ENCODE measurements at regions not wholly inside any gene's neighbourhood (a gene's known extent, or its start where the extent isn't known, plus 50 kb on each side); places are given as distances from the start of the nearest gene placed in this dataset.

DNA sequence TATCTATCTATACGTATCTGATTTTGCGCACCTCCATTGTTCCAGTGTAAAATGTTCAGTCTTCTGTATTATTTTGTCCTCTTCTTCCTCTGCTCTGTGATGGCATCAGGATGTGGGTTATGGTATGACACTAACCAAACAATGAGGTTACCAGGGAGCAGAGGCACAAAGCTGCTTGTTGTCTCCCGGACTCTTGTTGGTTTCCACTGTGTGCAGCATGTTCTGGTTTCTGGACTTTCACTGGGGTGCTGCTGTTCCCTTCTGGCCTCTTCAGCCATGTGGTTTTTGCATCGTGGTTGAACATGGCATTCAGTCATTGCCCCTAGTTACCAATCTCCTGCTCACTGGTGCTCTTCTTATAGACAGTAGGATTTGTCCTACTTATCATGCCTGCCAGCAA is 665.9 kb downstream of the CBLN2 start:
- no peak for DNase-seq

DNA sequence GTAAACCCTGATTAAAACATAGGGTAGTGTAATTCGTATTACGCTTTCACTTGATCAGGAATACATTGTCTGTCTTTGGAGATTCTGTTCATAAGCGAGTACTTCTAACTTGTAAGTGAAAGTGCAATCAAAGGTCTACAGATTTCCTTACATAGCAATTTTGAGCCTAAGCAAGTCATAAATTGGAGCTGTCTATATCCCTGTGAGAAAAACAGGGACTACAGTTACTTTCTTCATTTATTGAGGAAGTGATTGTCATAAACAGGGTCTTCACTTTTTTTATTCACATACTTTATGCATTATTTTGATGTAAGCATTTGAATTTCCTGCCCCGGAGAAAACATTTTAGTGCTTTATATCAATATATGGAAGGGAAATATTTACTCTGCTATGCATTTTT is 670.4 kb downstream of the CBLN2 start:
- no peak for DNase-seq

DNA sequence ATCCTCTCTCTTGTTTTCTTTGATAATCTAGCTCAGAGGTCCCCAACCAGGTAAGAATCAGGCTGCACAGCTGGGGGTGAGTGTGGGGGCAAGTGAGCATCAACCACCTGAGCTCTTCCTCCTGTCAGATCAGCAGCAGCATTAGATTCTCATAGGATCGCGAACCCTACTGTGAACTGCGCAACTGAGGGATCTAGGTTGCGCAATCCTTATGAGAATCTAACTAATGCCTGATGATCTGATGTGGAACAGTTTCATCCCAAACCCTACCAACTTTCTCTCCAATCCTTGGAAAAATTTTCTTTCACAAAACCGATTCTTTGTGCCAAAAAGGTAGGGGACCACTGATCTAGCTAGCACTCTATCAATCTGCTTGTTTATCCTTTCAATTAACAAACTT is 678.3 kb downstream of the CBLN2 start:
- DNase-seq, result no peak

DNA sequence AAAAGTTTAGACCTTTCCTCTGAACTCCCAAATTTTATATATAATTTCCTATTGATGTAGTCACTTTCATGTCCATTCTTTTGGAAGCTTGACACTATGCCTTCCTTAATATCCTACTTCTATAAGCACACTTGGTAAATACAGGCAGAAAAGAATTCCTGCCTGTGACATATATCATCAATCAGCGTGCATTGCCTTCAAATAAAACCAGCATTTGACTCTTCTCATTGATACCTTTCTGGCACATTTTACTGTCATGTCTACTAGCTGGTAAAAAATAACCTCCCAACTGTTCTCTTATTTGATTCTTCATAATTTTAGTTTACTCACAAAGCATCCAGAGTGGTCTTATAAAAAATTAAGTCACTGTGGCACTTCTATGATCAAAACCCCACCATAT is 693.5 kb downstream of the CBLN2 start:
- no peak for DNase-seq

DNA sequence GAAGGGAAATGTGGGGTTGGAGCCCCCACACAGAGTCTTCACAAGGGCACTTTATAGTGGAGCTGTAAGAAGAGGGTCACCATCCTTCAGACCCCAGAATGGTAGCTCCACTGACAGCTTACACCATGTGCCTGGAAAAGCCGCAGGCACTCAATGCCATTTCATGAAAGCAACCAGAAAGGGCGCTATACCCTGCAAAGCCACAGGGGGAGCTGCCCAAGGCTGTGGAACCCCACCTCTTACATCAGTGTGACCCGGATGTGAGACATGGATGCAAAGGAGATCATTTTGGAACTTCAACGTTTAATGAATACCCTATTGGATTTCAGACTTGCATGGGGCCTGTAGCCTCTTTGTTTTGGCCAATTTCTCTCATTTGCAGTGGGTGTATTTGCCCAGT is 694.7 kb downstream of the CBLN2 start:
- DNase-seq, result no peak

DNA sequence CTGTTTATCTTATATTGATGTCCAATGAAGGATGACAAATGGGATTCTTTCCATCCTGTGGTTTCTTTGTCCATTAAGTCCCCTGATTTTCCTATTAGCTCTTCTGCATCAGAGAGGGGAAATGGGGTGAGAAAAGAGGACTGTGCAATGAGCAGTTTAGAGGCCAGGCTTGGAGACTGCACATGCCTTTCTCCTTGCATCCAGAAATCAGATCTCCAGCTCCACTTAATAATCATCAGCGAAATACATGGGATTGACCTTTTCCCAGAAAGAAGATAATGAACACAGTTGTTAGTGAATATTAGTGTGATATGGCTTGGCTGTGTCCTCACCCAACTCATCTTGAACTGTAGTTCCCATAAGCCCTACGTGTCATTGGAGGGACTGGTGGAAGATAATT is 697.4 kb downstream of the CBLN2 start:
- DNase-seq, result no peak

DNA sequence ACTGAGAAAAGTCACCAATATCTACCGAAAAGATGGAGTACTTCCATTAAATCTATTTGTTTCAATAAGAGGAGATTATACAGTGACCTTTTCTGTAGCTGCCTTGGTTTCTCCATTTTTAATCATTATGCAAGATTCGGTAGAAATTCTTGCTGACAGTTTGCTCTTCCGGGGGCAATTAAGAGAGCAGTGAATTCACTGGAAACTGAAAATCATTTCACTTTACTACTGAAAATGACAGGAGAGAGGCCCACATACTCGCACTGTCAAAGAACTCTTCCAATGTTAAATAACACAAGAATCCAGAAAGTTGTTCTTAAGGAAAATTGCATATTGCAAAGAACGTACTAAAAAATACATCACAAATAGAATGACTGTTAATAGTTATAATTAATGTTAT is 699.3 kb downstream of the CBLN2 start:
- no peak for DNase-seq

DNA sequence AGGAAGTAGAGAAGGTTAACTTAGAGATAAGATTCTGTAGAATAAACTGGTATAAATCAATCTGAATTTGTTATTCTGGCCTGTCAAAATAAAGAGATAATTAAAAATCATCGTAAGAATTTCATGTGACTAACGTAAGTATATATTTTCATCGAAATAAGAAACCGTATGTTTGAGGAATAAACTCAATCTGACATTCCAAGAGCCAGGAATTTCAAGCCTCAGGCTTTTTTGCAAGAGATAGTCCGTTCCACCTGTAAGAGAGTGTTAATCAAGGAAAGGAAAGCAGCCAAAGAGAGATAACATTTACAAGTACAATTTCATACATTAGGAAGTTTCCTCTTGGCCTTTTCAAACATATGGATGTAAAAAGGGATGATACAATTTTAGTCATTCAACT is 701.5 kb downstream of the CBLN2 start:
- no peak for DNase-seq

DNA sequence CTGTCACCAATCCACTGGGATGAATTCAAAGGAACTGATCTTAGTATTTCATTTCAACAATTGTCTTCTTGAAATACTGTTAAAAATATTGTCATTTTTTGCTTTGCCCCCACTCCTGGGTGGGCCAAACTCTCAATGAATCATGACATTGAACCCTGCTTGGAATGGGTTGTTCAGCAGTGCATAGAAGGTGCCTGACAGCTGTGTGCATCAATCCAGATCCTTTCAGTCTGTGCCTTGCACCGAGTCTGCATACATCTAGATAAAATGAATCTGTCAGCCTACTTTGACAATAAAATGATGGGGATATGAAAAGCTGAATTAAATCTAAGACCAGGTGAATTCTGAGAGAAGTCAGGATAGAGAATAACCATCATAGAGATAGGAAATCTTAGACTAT is 706.6 kb downstream of the CBLN2 start:
- no peak for DNase-seq

DNA sequence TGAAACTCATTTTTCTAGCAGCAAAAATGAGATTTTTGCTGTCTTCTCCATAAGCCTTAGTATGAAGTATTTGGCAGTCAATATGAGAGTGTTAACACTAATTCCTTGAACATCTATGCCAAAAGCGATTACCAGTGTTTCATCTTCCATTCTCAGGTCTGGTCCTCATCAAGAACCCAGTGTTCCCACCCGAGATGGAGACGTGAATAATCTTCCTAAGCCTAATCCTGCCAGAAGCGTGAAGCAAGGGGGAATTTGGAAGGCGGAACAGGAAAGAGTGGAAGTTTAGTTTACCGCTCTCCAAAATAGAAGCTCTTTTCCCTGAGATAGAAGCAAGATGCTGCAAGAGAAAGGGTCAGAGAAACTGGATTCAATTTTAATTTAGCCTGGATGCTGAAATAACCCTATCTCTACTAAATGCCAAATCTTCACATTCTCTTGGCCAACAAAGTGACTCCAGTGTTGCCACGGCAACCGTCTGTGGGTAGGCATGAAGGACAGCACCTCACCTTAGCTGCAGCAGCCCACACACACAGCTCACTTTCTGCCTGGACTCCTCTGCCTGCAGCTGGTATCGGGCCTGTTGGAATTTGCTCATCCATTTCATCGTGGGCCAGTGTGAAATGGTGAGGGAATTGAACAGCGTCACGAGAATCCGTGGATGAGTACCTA is 711.1 kb downstream of the CBLN2 start:
- no peak for DNase-seq

DNA sequence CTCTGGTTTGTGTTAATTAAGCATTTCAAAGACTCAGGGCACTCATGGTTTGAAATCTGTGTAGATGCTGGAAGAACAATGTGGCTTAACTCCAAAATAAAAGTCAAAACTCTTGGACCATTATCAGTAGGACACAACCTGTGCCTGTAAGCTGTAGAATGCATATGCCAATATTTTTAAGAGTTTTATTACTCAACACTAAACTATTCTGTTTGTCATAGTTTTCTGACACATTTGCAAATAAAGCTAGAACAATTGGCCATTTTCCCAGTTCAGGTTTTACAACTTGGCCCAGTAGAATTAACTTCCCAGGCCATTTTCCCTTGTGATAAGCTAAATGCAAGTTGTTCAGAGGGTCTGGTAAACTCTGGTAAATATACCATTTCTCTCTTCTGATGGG is 713.1 kb downstream of the CBLN2 start:
- no peak for DNase-seq

DNA sequence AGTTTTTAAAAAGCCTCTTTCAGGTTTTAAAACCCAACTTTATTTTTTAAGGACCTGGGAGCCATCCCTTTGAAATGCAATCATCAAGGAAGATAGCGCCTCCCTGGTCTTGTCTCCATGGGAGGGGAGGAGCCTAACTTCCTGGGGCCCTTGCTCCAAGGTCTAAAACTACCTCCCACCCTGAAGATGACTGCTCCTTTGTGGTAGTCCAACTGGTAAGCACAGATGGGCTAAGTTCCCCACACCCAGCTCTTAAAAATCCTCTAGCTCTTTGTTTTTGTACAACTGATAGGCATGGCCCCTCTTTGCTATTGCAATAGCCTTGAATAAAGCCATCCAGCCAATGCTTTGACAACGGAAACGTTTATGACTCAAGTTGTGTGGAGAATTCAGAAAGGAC is 716.8 kb downstream of the CBLN2 start:
- DNase-seq, result no peak

DNA sequence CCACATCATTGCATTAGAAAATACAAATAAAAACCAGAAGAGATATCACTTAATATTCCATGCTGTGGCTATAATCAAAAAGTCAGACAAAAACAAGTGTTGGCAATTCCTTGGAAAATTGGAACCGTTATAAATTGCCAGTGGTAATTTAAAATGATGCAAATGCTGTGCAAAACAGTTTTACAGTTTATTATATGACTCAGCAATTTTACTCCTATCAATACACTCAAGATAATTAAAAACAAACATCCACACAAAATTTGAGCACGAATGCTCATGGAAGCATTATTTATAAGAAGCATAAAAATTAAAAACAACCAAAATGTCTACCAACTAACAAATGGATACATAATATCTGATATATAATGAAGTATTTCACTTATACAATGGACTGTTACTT is 728.8 kb downstream of the CBLN2 start:
- DNase-seq, result no peak

DNA sequence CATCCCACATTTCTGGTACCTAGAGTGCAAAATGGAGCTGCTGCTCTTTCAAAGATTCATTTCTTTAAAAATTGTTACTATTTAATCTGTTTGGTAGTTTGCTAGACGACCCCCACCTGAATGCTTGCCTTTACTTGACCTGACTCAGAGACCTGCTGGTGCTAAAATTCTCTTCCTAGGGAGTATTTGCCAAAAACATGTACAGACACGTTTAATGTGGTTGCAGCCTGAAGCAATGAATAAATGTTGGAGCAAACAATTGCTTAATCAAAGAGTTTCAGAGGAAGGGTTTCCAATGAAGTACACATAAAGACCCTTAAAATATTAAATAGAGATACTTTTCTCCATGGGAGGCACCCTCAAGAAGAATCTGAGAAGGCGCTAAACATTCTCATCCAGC is 734.4 kb downstream of the CBLN2 start:
- DNase-seq, result no peak

DNA sequence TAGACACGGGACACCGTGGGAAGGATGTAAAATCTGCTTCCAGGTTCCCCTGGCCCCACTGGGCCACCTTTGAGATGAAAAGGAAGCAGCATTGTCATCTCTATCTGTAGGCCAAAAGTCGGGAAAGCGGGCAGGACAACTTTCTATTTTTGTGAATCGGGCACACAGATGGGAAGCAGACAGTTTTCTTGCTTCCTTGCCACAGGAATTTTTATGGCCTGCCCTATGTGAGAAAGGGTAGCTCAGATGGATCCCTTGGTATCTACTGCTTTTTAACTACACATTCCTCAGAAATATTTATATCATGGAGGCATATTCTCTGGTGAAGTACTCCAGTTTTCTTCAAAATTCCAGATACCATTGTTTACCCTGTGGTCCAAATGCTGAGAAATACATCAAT is 735.5 kb downstream of the CBLN2 start:
- no peak for DNase-seq

DNA sequence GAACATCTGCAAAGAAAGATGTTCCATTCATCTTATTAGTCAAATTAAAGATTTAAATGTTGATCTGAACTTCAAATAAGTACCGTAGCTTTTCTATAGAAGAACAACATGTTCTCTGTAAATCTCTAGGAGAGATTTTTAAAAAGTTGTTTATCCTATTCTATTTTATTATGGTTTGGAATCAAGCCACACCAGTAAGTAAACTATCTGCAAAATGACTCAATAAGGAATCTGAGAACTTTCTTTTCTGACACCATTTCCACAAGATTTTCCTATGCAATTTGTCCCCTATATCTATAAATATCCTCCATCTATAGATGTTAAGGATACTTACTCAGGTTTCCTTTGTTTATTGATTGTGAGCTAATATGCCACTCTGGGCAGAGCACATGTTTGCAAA is 736.6 kb downstream of the CBLN2 start:
- DNase-seq, result no peak

DNA sequence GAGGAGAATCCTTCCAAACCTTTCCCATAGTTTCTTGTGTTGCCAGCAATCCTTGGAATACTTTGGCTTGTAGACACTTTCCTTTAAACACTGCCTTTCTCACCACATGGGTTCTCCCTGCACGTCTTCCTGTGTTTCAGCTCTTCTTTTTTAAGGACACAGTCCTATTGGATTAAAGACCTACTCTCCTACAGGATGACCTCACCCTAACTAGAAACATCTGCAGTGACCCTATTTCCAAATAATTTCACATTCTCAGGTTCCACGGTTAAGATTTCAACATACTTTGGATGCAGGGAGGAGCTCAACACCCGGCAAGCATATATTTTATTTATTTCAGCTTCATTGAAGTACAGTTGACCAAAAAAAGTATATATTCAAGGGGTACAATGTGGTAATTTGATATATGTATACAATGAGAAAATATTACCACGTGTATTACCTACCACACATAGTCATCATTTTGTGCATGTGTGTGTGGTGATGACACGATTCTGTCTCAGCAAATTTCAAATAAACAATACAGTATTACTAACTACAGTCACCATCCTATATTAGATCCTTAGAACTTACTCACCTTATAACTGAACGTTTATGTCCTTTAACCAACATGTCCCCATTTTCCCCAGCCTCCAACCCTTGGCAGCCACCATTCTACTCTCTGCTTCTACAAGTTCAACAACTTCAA is 745.0 kb downstream of the CBLN2 start:
- DNase-seq, result no peak

DNA sequence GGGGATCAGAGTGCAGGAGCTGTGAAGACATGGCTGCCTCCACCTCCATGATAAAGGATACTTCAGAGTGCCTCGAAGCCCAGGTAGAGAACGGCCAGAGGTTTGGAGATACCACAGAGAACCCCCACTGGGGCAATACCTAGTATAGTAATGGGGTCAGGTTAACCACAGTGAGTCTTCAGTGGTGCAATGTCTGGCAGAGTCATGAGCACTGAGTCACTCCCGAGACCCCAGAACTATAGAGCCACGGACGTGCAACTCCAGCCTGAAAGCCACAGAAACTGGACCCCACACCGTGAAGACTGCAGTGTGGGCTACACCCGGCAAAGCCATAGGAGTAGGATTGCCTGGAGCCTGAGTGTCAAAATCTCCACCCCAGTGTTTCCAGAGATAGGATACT is 746.6 kb downstream of the CBLN2 start:
- DNase-seq, result no peak

DNA sequence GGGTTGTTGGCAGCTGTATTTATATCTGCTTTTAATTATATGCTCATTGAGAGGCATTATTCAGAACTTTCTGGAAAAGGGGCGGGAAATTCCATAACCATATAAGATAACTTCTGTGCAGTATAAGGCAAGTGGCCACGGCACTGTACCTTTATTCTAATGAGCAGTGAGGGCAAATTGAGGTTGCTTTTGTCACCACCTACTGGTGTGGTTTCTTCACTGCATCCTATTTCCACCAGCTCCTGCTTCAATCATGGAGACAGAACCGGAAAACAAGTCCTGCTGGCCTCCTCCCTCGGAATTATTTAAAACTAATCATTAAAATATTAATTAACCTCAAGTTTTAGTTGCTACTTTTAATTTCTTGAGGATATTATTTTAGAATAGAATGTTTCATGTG is 759.4 kb downstream of the CBLN2 start:
- peak in 3 of 4 experiments; percentile 0 to 2 (median 2) for DNase-seq

DNA sequence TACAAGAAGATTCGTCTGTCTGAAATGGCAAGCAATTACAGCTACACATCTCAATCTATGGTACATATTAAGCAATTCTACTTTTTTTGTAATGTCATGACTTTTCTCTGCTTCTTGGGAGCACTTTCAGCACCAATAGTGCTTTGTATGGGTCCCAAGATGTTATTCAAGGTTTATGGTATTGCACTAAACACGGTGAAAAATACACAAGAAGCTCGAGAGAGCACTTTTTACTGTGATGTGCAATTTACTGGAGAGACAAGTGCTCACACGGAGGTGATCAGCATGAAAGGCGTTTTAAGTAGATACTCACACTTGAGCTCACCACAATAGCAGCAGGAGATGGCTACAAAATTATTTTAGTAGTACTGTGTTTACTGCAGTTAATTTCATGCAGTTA is 783.6 kb downstream of the CBLN2 start:
- no peak for DNase-seq

DNA sequence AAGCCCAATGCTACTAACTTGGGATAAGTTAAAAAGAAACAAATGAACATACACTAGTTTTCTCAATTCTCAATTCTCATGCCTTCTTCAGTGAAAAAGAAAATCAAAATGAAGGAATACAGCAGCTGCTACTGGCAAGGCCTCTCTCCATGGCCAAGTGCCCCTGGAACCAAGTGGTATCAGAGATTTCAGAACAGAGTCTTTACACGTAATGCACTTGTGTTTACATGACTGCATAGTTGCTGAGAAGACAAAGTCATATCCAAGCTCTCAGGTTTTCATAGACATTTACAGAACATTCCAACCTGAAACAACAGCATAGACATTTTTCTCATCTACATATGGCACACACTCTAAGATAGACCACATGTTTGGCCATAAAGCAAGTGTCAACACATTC is 789.9 kb downstream of the CBLN2 start:
- DNase-seq, result no peak

DNA sequence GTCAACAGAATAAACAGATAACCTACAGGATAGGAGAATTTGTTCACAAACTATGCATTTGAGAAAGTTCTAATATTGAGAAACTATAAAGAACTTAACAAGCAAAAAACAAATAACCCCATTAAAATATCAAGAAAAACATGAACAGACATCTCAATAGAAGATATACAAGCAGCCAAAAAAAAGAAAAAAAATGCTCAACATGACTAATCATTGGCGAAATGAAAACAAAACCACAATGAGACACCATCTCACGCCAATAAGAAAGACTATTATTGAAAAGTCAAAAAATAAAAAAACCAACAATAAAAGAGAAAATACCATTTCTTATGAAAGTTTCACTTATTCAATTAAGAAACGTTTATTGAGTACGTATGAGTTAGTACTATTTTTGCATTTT is 800.5 kb downstream of the CBLN2 start:
- DNase-seq, result no peak

DNA sequence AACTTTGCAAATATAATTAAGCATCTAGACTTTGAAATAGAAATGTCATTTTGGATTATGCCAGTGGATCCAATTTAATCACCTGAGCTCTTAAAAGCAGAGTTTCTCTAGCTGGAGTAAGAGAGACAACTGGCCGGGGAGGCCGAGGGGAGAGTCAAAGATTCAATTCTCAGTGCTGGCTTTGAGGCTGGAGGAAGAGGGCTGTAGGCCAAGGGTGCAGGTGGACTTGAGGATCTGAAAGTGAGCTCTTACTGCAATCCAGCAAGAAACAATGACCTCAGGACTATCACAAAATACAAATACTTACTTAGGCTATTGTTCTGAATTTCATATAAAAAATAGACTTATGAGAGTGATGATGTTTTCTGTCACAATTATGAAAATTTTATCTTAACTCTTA is 814.5 kb downstream of the CBLN2 start:
- DNase-seq, result no peak

DNA sequence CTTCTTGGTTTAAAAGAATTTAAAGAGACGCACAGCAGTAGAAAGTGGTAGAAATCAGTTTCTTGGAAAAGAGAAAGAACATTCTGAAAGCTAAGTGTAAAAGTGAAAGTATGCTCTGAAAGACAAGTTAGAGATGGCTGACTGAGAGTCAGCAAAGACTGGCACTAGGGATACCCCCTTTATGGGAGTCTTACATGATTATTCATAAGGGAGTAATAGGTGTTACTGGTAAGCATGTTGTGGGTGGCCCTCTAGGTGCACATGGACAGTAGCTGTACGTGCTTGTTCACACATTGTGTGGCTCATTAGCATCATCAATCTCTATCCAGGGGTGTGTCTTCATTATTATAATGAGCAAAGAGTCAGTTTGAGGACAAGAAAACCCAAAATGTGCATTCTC is 816.2 kb downstream of the CBLN2 start:
- DNase-seq, result no peak

DNA sequence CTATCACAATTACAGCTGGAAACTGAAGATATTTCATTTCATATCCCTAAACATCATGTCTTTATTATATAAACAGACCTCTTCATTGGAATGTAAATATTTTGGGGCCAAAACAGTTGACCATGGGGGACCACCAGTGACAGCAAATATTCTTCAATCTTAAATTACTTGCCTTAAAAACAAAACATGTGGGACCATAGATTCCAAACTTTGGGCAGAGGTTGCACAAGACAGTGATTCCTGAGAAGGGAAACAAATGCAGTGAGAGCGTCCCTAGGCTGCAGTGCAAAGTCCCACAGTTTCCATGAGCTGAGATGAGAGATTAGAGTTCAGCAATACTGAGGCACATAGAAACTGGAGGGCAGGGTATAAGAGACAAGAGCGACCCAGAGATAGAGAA is 818.9 kb downstream of the CBLN2 start:
- no peak for DNase-seq
